Mononuclear cell (primary cell): ENCODE measurements at regions not wholly inside any gene's neighbourhood (a gene's known extent, or its start where the extent isn't known, plus 50 kb on each side); places are given as distances from the start of the nearest gene placed in this dataset.

ENCODE experiments used
- H3K27me3 ChIP-seq: 2 replicates; pipeline ENCODE4 v1.6.0; 2011; ENCODE audit warnings: low read length, control low read depth; ENCODE audit not compliant: insufficient read depth
- H3K4me1 ChIP-seq: 2 replicates; pipeline ENCODE4 v1.5.1; 2011; ENCODE audit warnings: mild to moderate bottlenecking, low read length, control low read depth; ENCODE audit not compliant: insufficient read depth
- H3K4me3 ChIP-seq: 2 replicates; pipeline ENCODE4 v1.5.1; 2011; ENCODE audit warnings: mild to moderate bottlenecking, low read length, moderate library complexity
- H3K9me3 ChIP-seq: 2 replicates; pipeline ENCODE4 v1.5.1; 2011; ENCODE audit warnings: low read depth, mild to moderate bottlenecking, control low read depth, low read length

GRCh38 chr4:138680989-138681604 is 334.5 kb upstream of the NOCT start:
- no peak overlapping the region for H3K4me3 ChIP-seq
- peaks cover 11% of the 10 kb centered on the region for H3K27me3 ChIP-seq
- H3K4me1 ChIP-seq, result no peaks in the 10 kb centered on the region
- H3K9me3 ChIP-seq, result no peaks in the 10 kb centered on the region

GRCh38 chr4:138680256-138680655 is 335.3 kb upstream of the NOCT start:
- no peak overlapping the region for H3K4me3 ChIP-seq
- no peaks in the 10 kb centered on the region for H3K4me1 ChIP-seq
- H3K9me3 ChIP-seq, result no peaks in the 10 kb centered on the region
- peaks cover 11% of the 10 kb centered on the region for H3K27me3 ChIP-seq

DNA sequence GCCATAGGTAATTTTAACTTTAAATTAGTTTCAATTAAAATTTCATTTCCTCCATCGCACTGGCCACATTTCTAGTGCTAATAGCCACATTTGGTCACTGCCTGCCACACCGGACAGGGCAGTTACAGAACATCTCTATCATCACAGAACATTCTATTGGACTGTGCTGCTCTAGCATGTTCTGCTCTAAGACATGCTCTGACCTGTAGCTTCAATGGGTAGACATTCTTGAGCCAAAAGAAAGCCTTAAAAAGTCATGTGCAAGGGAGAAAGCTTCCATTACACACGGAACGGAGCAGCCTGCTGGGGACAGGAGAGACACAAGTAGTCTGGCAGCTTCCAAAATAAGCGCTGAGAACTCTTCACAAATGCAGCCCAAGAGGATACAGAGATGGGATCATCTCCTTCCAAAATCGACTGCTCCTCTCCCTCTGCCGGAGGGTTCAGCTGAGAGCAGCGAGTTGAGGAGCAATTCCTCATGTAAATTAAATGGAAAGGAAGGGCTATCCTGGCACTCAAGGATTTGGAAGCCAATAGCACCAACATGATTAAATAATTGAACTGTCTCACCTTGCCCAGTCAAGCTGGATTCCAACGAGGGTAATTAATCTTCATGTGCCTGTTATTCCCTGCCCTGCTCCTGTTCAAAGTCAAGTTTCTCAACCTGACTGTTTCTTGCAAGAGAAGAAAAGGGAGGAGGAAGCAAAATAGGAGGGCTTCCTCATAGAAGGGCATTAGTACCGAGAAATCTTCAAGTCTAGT is 336.4 kb upstream of the NOCT start:
- Histone ChIP-seq H3K9me3 (no peaks in the 10 kb centered on the region), H3K4me1 (no peaks in the 10 kb centered on the region), H3K27me3 (peaks cover 11% of the 10 kb centered on the region)

GRCh38 chr4:138677748-138678147 is 337.8 kb upstream of the NOCT start:
- Histone ChIP-seq H3K27me3 (peaks cover 11% of the 10 kb centered on the region), H3K4me3 (no peak overlapping the region), H3K9me3 (no peaks in the 10 kb centered on the region), H3K4me1 (no peaks in the 10 kb centered on the region)

More for the DNA sequence above, 336.4 kb upstream of the NOCT start:
- no peak overlapping the region for H3K4me3 ChIP-seq

- H3K4me3 ChIP-seq, result no peak overlapping the region
- H3K27me3 ChIP-seq, result peaks cover 11% of the 10 kb centered on the region
- no peaks in the 10 kb centered on the region for H3K4me1 ChIP-seq
- no peaks in the 10 kb centered on the region for H3K9me3 ChIP-seq
Observed at GRCh38 chr4:138677212-138677611, 338.4 kb upstream of the NOCT start.

DNA sequence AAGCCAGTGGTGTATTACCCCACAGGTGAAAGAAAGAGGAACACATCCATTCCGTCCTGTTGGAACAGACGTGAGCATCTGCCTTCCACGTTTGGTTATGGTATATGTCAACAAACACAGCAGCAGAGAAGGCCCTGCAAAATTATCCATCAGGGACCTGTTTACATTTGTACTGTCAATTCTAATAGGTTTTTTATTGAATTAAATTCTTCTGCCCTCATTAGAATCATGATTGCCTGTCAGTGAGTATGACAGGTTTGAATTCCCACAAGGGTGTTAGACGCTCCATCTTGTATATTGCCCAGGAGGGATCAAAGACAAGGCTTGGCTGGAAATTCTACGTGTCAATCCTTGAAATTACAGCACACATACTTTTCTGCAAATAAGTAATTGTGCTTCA is 339.9 kb upstream of the NOCT start:
- Histone ChIP-seq H3K4me3 (no peak overlapping the region), H3K27me3 (peaks cover 5% of the 10 kb centered on the region), H3K4me1 (no peaks in the 10 kb centered on the region), H3K9me3 (no peaks in the 10 kb centered on the region)

- H3K27me3 ChIP-seq, result peaks cover 5% of the 10 kb centered on the region
- no peak overlapping the region for H3K4me3 ChIP-seq
- H3K9me3 ChIP-seq, result no peaks in the 10 kb centered on the region
- H3K4me1 ChIP-seq, result no peaks in the 10 kb centered on the region
Observed at GRCh38 chr4:138674209-138674608, 341.4 kb upstream of the NOCT start.

GRCh38 chr4:138673053-138673452 is 342.5 kb upstream of the NOCT start:
- Histone ChIP-seq H3K4me3 (no peak overlapping the region), H3K9me3 (no peaks in the 10 kb centered on the region), H3K4me1 (no peaks in the 10 kb centered on the region), H3K27me3 (peaks cover 5% of the 10 kb centered on the region)

- no peak overlapping the region for H3K4me3 ChIP-seq
- peaks cover 3% of the 10 kb centered on the region for H3K27me3 ChIP-seq
- H3K9me3 ChIP-seq, result no peaks in the 10 kb centered on the region
- H3K4me1 ChIP-seq, result no peaks in the 10 kb centered on the region
Observed at GRCh38 chr4:138672393-138672976, 343.1 kb upstream of the NOCT start.

GRCh38 chr4:138671606-138672084 is 343.9 kb upstream of the NOCT start:
- H3K27me3 ChIP-seq, result no peaks in the 10 kb centered on the region
- no peaks in the 10 kb centered on the region for H3K9me3 ChIP-seq
- H3K4me3 ChIP-seq, result no peak overlapping the region
- H3K4me1 ChIP-seq, result no peaks in the 10 kb centered on the region

DNA sequence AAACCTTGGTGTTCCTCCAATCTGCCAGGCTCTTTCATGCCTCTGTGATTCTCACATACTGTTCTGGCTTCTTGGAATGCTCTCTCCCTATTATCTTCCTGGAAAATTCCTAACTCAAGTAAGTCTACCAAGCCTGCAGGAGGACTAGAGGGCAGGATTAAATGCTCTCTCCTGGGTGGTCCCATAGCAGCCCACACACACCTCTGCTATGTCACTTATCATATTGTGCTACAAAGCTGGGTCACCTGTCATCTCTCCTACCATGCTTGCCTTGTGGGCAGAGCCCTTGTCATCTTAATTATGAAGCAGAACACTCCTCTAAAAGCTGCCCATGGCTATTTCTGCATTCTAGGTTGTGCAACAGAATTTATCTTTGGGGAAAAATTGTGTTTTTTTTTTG is 344.5 kb upstream of the NOCT start:
- Histone ChIP-seq H3K9me3 (no peaks in the 10 kb centered on the region), H3K27me3 (no peaks in the 10 kb centered on the region), H3K4me3 (no peak overlapping the region), H3K4me1 (no peaks in the 10 kb centered on the region)

GRCh38 chr4:138670681-138671080 is 344.9 kb upstream of the NOCT start:
- H3K4me3 ChIP-seq, result no peak overlapping the region
- no peaks in the 10 kb centered on the region for H3K27me3 ChIP-seq
- H3K9me3 ChIP-seq, result no peaks in the 10 kb centered on the region
- no peaks in the 10 kb centered on the region for H3K4me1 ChIP-seq

DNA sequence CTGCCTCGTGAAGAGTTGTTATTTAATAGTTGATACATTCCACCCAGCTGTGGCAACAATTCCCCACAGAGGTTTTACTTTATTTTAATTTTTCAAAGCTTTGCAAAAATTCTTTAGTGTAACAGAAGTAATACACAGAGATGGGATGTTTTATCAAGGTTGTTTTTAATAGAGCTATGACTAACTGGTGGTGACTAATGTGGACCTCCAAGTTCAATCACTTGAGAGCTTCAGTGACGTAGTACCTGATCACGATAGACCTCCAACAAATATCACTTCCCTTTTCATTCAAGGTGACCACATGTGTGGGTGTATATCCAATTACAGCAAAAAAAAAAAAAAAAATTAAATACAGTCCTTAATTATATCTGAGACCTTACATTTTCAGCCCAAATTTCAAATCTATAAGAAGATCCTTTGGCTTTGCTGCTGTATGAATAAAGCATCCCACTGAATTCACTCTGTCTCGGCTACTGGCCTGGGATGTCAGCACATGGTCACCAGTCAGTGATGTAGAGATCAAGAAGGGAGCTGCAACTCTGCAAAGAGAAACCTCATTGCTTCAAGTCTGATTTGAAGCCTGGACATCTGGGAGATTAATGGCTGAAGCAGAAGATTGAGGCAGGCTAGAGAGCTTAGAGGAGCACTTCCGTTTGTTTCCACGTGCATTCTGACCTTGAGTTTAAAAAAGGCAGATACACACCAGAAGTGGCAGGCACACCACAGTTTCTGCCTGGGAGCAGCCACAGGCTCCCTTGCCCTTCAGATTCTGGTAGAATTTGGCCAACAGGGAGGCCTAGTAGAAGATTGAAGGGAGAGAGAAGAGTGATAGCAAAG is 345.9 kb upstream of the NOCT start:
- no peaks in the 10 kb centered on the region for H3K9me3 ChIP-seq
- H3K4me1 ChIP-seq, result no peaks in the 10 kb centered on the region
- H3K4me3 ChIP-seq, result no peak overlapping the region
- H3K27me3 ChIP-seq, result no peaks in the 10 kb centered on the region

GRCh38 chr4:138668309-138668708 is 347.3 kb upstream of the NOCT start:
- no peaks in the 10 kb centered on the region for H3K4me1 ChIP-seq
- no peaks in the 10 kb centered on the region for H3K27me3 ChIP-seq
- H3K4me3 ChIP-seq, result no peak overlapping the region

GRCh38 chr4:138666366-138666765 is 349.2 kb upstream of the NOCT start:
- H3K4me3 ChIP-seq, result no peak overlapping the region
- no peaks in the 10 kb centered on the region for H3K27me3 ChIP-seq
- no peaks in the 10 kb centered on the region for H3K4me1 ChIP-seq
- H3K9me3 ChIP-seq, result no peaks in the 10 kb centered on the region

More at GRCh38 chr4:138668309-138668708, 347.3 kb upstream of the NOCT start:
- no peaks in the 10 kb centered on the region for H3K9me3 ChIP-seq
